Thyroid gland (tissue), 4 donors: ENCODE measurements at regions not wholly inside any gene's neighbourhood (a gene's known extent, or its start where the extent isn't known, plus 50 kb on each side); places are given as distances from the start of the nearest gene placed in this dataset.

ENCODE experiments used
- CTCF ChIP-seq, 6 experiments: fragments of 200-600 bp in 3 of 6; fragments of 450-650 bp in 3 of 6; sonication (generic) in 3 of 6; IDR thresholded peaks; one replicate each; pipeline ENCODE4 v1.5.1; 2016 to 2019; ENCODE audit warnings: antibody characterized with exemption in 6 of 6, mild to moderate bottlenecking in 2 of 6, inconsistent platforms in 1 of 6, moderate library complexity in 1 of 6
- POLR2A ChIP-seq, 2 donors: fragments of 450-650 bp; IDR thresholded peaks; one replicate each; pipeline ENCODE4 v1.6.1; 2017; ENCODE audit warnings: antibody characterized with exemption in 2 of 2, mild to moderate bottlenecking in 2 of 2, moderate library complexity in 1 of 2

- TF ChIP-seq CTCF (IDR thresholded peaks at IDR 0.05) (no peak), POLR2A (IDR thresholded peaks at IDR 0.05) (no peak)
Observed at GRCh38 chr4:4619821-4620220, 78.0 kb upstream of the STX18 start.
